K562 (cell line): ENCODE measurements at regions not wholly inside any gene's neighbourhood (a gene's known extent, or its start where the extent isn't known, plus 50 kb on each side); places are given as distances from the start of the nearest gene placed in this dataset.
A peak's percentile ranks its signal among the peaks of the same experiment; 100 is the strongest.

Experiments used
- ATAC-seq: fragments of 200-7000 bp; cut with Tn5 transposase; 3 replicates; pipeline ENCODE4 v1.9.1; 2020; ENCODE audit warnings: moderate library complexity
- BruUV-seq: library from RNA; stranded (reverse); fragments of 400-500 nt; replicated peaks from 2 replicates; lab custom pipeline; 2021; lab: Mats Ljungman, UMichigan
- CTCF ChIA-PET: fragments of 300-600 bp; formaldehyde crosslinking; extraction: SDS; loops from one replicate; lab custom pipeline; 2021; ENCODE audit warnings: low intra/inter-chr PET ratio; lab: Yijun Ruan, JAX
- POLR2A ChIA-PET: fragments of 300-600, 350-650 bp; sonication (Branson Sonifier 250); formaldehyde crosslinking; extraction: SDS; loops from one replicate; lab custom pipeline; 2021; ENCODE audit warnings: antibody characterized with exemption, inconsistent platforms; lab: Yijun Ruan, JAX
- DNase-seq, 4 experiments: peaks; one replicate each; pipeline versions ENCODE4 v3.0.0 to v3.0.0-alpha.2; 2011 to 2018; ENCODE audit warnings: low spot score in 3 of 4, mixed read lengths in 3 of 4; ENCODE audit errors: extremely low read depth in 1 of 4
- FAIRE-seq: peaks from 2 replicates; lab custom pipeline; 2011; peaks lifted over from hg19 to GRCh38; lab: Jason Lieb, UNC
- H2AFZ ChIP-seq: 2 replicates; pipeline ENCODE4 v1.6.0; 2011; ENCODE audit warnings: low read depth, low read length, control low read depth, inconsistent platforms
- H3K27ac ChIP-seq: fragments of 200-600 bp; 3 replicates; pipeline ENCODE4 v1.8.0; 2011; ENCODE audit warnings: low read depth, mild to moderate bottlenecking, control low read depth, inconsistent platforms, low read length, moderate library complexity, mixed read lengths; ENCODE audit errors: extremely low read depth
- H3K27me3 ChIP-seq, 2 experiments: fragments of 300-600 bp in 1 of 2; 2 replicates in 1 of 2; 3 replicates in 1 of 2; pipeline versions ENCODE4 v1.6.0 to v1.8.0; 2011; ENCODE audit warnings: inconsistent platforms in 2 of 2, low read length in 2 of 2, mild to moderate bottlenecking in 1 of 2, mixed read lengths in 1 of 2, moderate library complexity in 1 of 2; ENCODE audit not compliant: control insufficient read depth in 2 of 2, insufficient read depth in 2 of 2
- H3K36me3 ChIP-seq: fragments of 300-600 bp; 3 replicates; pipeline ENCODE4 v1.8.0; 2011; ENCODE audit warnings: mild to moderate bottlenecking, low read length, inconsistent platforms; ENCODE audit not compliant: control insufficient read depth, insufficient read depth
- H3K4me1 ChIP-seq, 2 experiments: fragments of 200-600 bp in 1 of 2; replicated peaks in 1 of 2; 2 replicates in 1 of 2; 3 replicates in 1 of 2; pipeline versions ENCODE4 v1.5.1 to v1.8.0; 2011; ENCODE audit warnings: inconsistent platforms in 2 of 2, low read length in 2 of 2, mild to moderate bottlenecking in 1 of 2, mixed read lengths in 1 of 2, moderate library complexity in 1 of 2; ENCODE audit not compliant: control insufficient read depth in 2 of 2, insufficient read depth in 2 of 2
- H3K4me2 ChIP-seq: 2 replicates; pipeline ENCODE4 v1.6.1; 2011; ENCODE audit warnings: low read length, control low read depth, inconsistent platforms, mixed read lengths; ENCODE audit not compliant: insufficient read depth
- H3K4me3 ChIP-seq: fragments of 200-600 bp; sonication (generic), shearing (Covaris generic); 2 replicates; pipeline ENCODE4 v1.5.1; 2016; ENCODE audit warnings: control low read depth, inconsistent platforms
- H3K79me2 ChIP-seq: fragments of 200-600 bp; 3 replicates; pipeline ENCODE4 v1.8.0; 2011; ENCODE audit warnings: low read length, inconsistent platforms; ENCODE audit not compliant: control insufficient read depth, insufficient read depth
- H3K9ac ChIP-seq, 2 experiments: 2 replicates each; pipeline versions ENCODE4 v1.6.0 to v1.6.1; 2011; ENCODE audit warnings: low read depth in 2 of 2, low read length in 2 of 2, control low read depth in 1 of 2, inconsistent platforms in 1 of 2, mild to moderate bottlenecking in 1 of 2, mixed read lengths in 1 of 2; ENCODE audit not compliant: insufficient read depth in 1 of 2
- H3K9me1 ChIP-seq: one replicate; pipeline ENCODE4 v1.6.0; 2011; ENCODE audit warnings: inconsistent platforms, mild to moderate bottlenecking, low read length, moderate library complexity; ENCODE audit not compliant: control insufficient read depth, insufficient read depth
- H3K9me3 ChIP-seq: replicated peaks from 2 replicates; pipeline ENCODE4 v1.5.1; 2011; ENCODE audit warnings: low read depth, low read length, inconsistent platforms; ENCODE audit not compliant: control insufficient read depth, insufficient read depth
- H4K20me1 ChIP-seq: replicated peaks from 2 replicates; pipeline ENCODE4 v1.6.1; 2011; ENCODE audit warnings: low read length, inconsistent platforms, mixed read lengths; ENCODE audit not compliant: control insufficient read depth, insufficient read depth
- BRF2 ChIP-seq: IDR thresholded peaks from 3 replicates; pipeline ENCODE4 v1.6.1; 2011; ENCODE audit warnings: borderline replicate concordance, mild to moderate bottlenecking; ENCODE audit not compliant: insufficient read length, insufficient read depth
- GTF2F1 ChIP-seq: IDR thresholded peaks from 2 replicates; pipeline ENCODE4 v1.6.1; 2011; ENCODE audit warnings: low read depth, low read length, improper control_type of control experiment
- MAFK ChIP-seq: IDR thresholded peaks from 2 replicates; pipeline ENCODE4 v1.6.1; 2011; ENCODE audit warnings: low read length, improper control_type of control experiment
- MTF1 ChIP-seq: fragments of 250-450 bp; sonication (Bioruptor Pico); IDR thresholded peaks from 2 replicates; pipeline ENCODE4 v1.9.0; 2021; ENCODE audit warnings: moderate library complexity, mild to moderate bottlenecking, inconsistent platforms, borderline replicate concordance
- NR2C2 ChIP-seq, 2 experiments: fragments of 200-800 bp in 1 of 2; sonication (Bioruptor generic) in 1 of 2; sonication (generic) in 1 of 2; formaldehyde crosslinking in 1 of 2; IDR thresholded peaks; 2 replicates each; pipeline versions ENCODE4 v1.6.1 to v1.8.0; 2016 to 2022; ENCODE audit warnings: mild to moderate bottlenecking in 1 of 2, missing compliant biosample characterization in 1 of 2, missing genetic modification characterization in 1 of 2, missing genetic modification reagents in 1 of 2
- PTRF ChIP-seq: fragments of 450-650 bp; IDR thresholded peaks from 2 replicates; pipeline ENCODE4 v1.6.1; 2016; ENCODE audit warnings: mild to moderate bottlenecking, missing genetic modification characterization, missing compliant biosample characterization
- SP1 ChIP-seq: sonication (generic); formaldehyde crosslinking; IDR thresholded peaks from 2 replicates; pipeline ENCODE4 v1.8.1; 2022; ENCODE audit warnings: mild to moderate bottlenecking, missing genetic modification reagents
- THAP7 ChIP-seq: fragments of 250-450 bp; sonication (Bioruptor Pico); IDR thresholded peaks from 2 replicates; pipeline ENCODE4 v1.5.0; 2021
- TOE1 ChIP-seq, 2 experiments: fragments of 450-650 bp in 1 of 2; sonication (generic) in 1 of 2; formaldehyde crosslinking in 1 of 2; IDR thresholded peaks; 2 replicates each; pipeline versions ENCODE4 v1.7.1 to v1.8.0; 2016 to 2022; ENCODE audit warnings: borderline replicate concordance in 2 of 2, mild to moderate bottlenecking in 2 of 2, antibody characterized with exemption in 1 of 2, inconsistent platforms in 1 of 2, low read depth in 1 of 2, missing genetic modification reagents in 1 of 2, moderate library complexity in 1 of 2
- ZNF146 ChIP-seq: IDR thresholded peaks from one replicate; pipeline ENCODE4 v1.6.1; 2018; ENCODE audit warnings: missing compliant biosample characterization; ENCODE audit not compliant: unreplicated experiment
- ZNF318 ChIP-seq, 2 experiments: fragments of 450-650 bp; IDR thresholded peaks; 2 replicates each; pipeline ENCODE4 v1.6.1; 2016; ENCODE audit warnings: mild to moderate bottlenecking in 2 of 2, borderline replicate concordance in 1 of 2, low read depth in 1 of 2, moderate library complexity in 1 of 2
- ZNF707 ChIP-seq: fragments of 250-450 bp; sonication (Bioruptor Pico); conservative IDR thresholded peaks from 2 replicates; pipeline ENCODE4 v1.8.0; 2022; ENCODE audit warnings: inconsistent platforms, mild to moderate bottlenecking, moderate library complexity
- WGBS: fragments of 100-300 bp; shearing (Covaris generic); methylation state at CpG from one replicate; pipeline ENCODE4 v1.1.6; 2016; ENCODE audit warnings: low coverage, mixed read lengths; ENCODE audit not compliant: insufficient coverage; ENCODE audit errors: missing lambda C conversion rate; 5-methylcytosine and 5-hydroxymethylcytosine counted together
- in situ Hi-C: fragments of 300-500 bp; cut with MboI; formaldehyde crosslinking; loops from 4 replicates; pipeline ENCODE4 v1.15.0; 2018; ENCODE audit warnings: inconsistent platforms, mixed read lengths
- intact Hi-C: fragments of 100-400 bp; cut with micrococcal nuclease; formaldehyde crosslinking; loops from 2 replicates; pipeline ENCODE4 v1.14.2; 2022

GRCh38 chr7:17033245-17033644, 151.5 kb upstream of the AGR3 start:
- DNase-seq (no peak), ATAC-seq (no peak), FAIRE-seq (no peak)
- Histone ChIP-seq H3K4me2 (no peak overlapping the region), H3K9ac (no peak overlapping the region), H4K20me1 (no peaks in the 10 kb centered on the region), H3K4me1 (no peaks in the 10 kb centered on the region; a peak in 1 of 5 replicates), H3K9me1 (no peaks in the 10 kb centered on the region), H3K4me3 (no peak overlapping the region), H3K27ac (no peak overlapping the region), H3K27me3 (no peaks in the 10 kb centered on the region), H3K36me3 (no peaks in the 10 kb centered on the region), H2AFZ (peak overlapping the region; percentile 15; the same call in 1 of the 2 replicates), H3K9me3 (no peaks in the 10 kb centered on the region; the same call in 1 of the 2 replicates), H3K79me2 (no peaks in the 10 kb centered on the region)
- ChIA-PET CTCF (no interaction called here), POLR2A (no interaction called here)
- in situ Hi-C loops: no loop called here
- BruUV-seq: no TSS peak
- intact Hi-C loops: no loop called here
- 13% methylated on average over 4 of the region's 4 CpGs for WGBS
- TF ChIP-seq ZNF707: no peak
- no peak for TF ChIP-seq ZNF146 (CRISPR knock-in tag)
- no peak for TF ChIP-seq TOE1 (IDR thresholded peaks at IDR 0.05; ENCODE audit: borderline replicate concordance)
- no peak for TF ChIP-seq TOE1 (CRISPR knock-in tag; IDR thresholded peaks at IDR 0.05; ENCODE audit: borderline replicate concordance, low read depth)
- TF ChIP-seq PTRF (tag): no peak
- no peak for TF ChIP-seq MAFK
- no peak for TF ChIP-seq THAP7 (CRISPR knock-in tag)
- TF ChIP-seq SP1 (CRISPR knock-in tag): no peak
- TF ChIP-seq MTF1 (CRISPR knock-in tag): no peak
- TF ChIP-seq ZNF318 (IDR thresholded peaks at IDR 0.05; ENCODE audit: borderline replicate concordance in 1 of 2, low read depth in 1 of 2): no peak
- no peak for TF ChIP-seq BRF2
- no peak for TF ChIP-seq NR2C2 (CRISPR knock-in tag; IDR thresholded peaks at IDR 0.05)
- no peak for TF ChIP-seq NR2C2 (tag; IDR thresholded peaks at IDR 0.05)
- TF ChIP-seq GTF2F1: no peak
